Nephron (organoid): ENCODE measurements at regions not wholly inside any gene's neighbourhood (a gene's known extent, or its start where the extent isn't known, plus 50 kb on each side); places are given as distances from the start of the nearest gene placed in this dataset.

Experiments
- H3K27ac Mint-ChIP-seq, 3 experiments: 2 replicates each; pipeline ENCODE4 v1.8.0; 2020; ENCODE audit warnings: mixed read lengths in 3 of 3, mild to moderate bottlenecking in 2 of 3, moderate library complexity in 1 of 3
- H3K27me3 Mint-ChIP-seq: 2 replicates; pipeline ENCODE4 v1.8.0; 2021; ENCODE audit warnings: low read depth, mild to moderate bottlenecking, moderate library complexity, mixed read lengths
- H3K36me3 Mint-ChIP-seq: 2 replicates; pipeline ENCODE4 v1.8.0; 2020; ENCODE audit warnings: low read depth, mixed read lengths
- H3K4me1 Mint-ChIP-seq: 2 replicates; pipeline ENCODE4 v1.8.0; 2020; ENCODE audit warnings: mixed read lengths
- H3K4me3 Mint-ChIP-seq, 3 experiments: 2 replicates each; pipeline ENCODE4 v1.8.0; 2020; ENCODE audit warnings: mild to moderate bottlenecking in 3 of 3, mixed read lengths in 3 of 3, moderate library complexity in 2 of 3
- H3K9me3 Mint-ChIP-seq: 2 replicates; pipeline ENCODE4 v1.8.0; 2020; ENCODE audit warnings: mixed read lengths
- CTCF ChIP-seq, 3 experiments: fragments of 200-600 bp; sonication (generic); IDR thresholded peaks; one replicate each; pipeline ENCODE4 v1.5.0; 2021; ENCODE audit warnings: antibody characterized with exemption in 3 of 3; ENCODE audit not compliant: unreplicated experiment in 3 of 3

GRCh38 chr14:87868920-87869319 is 124.1 kb downstream of the GALC start:
- H3K9me3 Mint-ChIP-seq, result no peaks in the 10 kb centered on the region
- H3K27me3 Mint-ChIP-seq, result peaks cover 3% of the 10 kb centered on the region
- TF ChIP-seq CTCF (IDR thresholded peaks at IDR 0.05; ENCODE audit: unreplicated experiment in 3 of 3), result no peak
- no peaks in the 10 kb centered on the region for H3K36me3 Mint-ChIP-seq
- no peak overlapping the region for H3K27ac Mint-ChIP-seq
- no peak overlapping the region for H3K4me3 Mint-ChIP-seq
- H3K4me1 Mint-ChIP-seq, result no peaks in the 10 kb centered on the region

- Mint-ChIP-seq H3K27ac (no peak overlapping the region), H3K27me3 (peaks cover 3% of the 10 kb centered on the region), H3K4me1 (no peaks in the 10 kb centered on the region), H3K36me3 (peaks cover under 1% of the 10 kb centered on the region), H3K4me3 (no peak overlapping the region), H3K9me3 (peaks cover under 1% of the 10 kb centered on the region)
- no peak for TF ChIP-seq CTCF (IDR thresholded peaks at IDR 0.05; ENCODE audit: unreplicated experiment in 3 of 3)
These were observed 126.9 kb downstream of the GALC start for GRCh38 chr14:87866116-87866515.

- Mint-ChIP-seq H3K36me3 (peaks cover 3% of the 10 kb centered on the region), H3K4me3 (no peak overlapping the region), H3K27me3 (peaks cover 3% of the 10 kb centered on the region), H3K9me3 (peaks cover 3% of the 10 kb centered on the region), H3K4me1 (no peaks in the 10 kb centered on the region), H3K27ac (no peak overlapping the region)
- TF ChIP-seq CTCF (IDR thresholded peaks at IDR 0.05; ENCODE audit: unreplicated experiment in 3 of 3), result no peak
These were observed 128.4 kb downstream of the GALC start for GRCh38 chr14:87864356-87865270.

- Mint-ChIP-seq H3K27ac (no peak overlapping the region), H3K4me3 (no peak overlapping the region), H3K27me3 (peaks cover 3% of the 10 kb centered on the region), H3K4me1 (no peaks in the 10 kb centered on the region), H3K36me3 (peaks cover 3% of the 10 kb centered on the region), H3K9me3 (peaks cover 6% of the 10 kb centered on the region)
- no peak for TF ChIP-seq CTCF (IDR thresholded peaks at IDR 0.05; ENCODE audit: unreplicated experiment in 3 of 3)
These were observed 129.9 kb downstream of the GALC start for GRCh38 chr14:87863047-87863446.

GRCh38 chr14:87852107-87852506 is 140.9 kb downstream of the GALC start:
- H3K27ac Mint-ChIP-seq, result no peak overlapping the region
- no peaks in the 10 kb centered on the region for H3K36me3 Mint-ChIP-seq
- no peaks in the 10 kb centered on the region for H3K9me3 Mint-ChIP-seq
- no peak for TF ChIP-seq CTCF (IDR thresholded peaks at IDR 0.05; ENCODE audit: unreplicated experiment in 3 of 3)
- peaks cover 3% of the 10 kb centered on the region for H3K27me3 Mint-ChIP-seq
- no peaks in the 10 kb centered on the region for H3K4me1 Mint-ChIP-seq
- H3K4me3 Mint-ChIP-seq, result no peak overlapping the region

- no peak overlapping the region for H3K4me3 Mint-ChIP-seq
- H3K9me3 Mint-ChIP-seq, result peaks cover under 1% of the 10 kb centered on the region
- H3K27ac Mint-ChIP-seq, result no peak overlapping the region
- H3K27me3 Mint-ChIP-seq, result peaks cover 3% of the 10 kb centered on the region
- no peaks in the 10 kb centered on the region for H3K36me3 Mint-ChIP-seq
- no peaks in the 10 kb centered on the region for H3K4me1 Mint-ChIP-seq
- TF ChIP-seq CTCF (IDR thresholded peaks at IDR 0.05; ENCODE audit: unreplicated experiment in 3 of 3), result no peak
These were observed 141.8 kb downstream of the GALC start for GRCh38 chr14:87851190-87851589.
